NCI-H446 treated with DMSO at 0.1 percent for 48 hours (cell line): ENCODE measurements at regions not wholly inside any gene's neighbourhood (a gene's known extent, or its start where the extent isn't known, plus 50 kb on each side); places are given as distances from the start of the nearest gene placed in this dataset.

ENCODE experiments used
- DNase-seq: peaks from one replicate; lab custom pipeline; 2025; lab: John Stamatoyannopoulos, UW

DNA sequence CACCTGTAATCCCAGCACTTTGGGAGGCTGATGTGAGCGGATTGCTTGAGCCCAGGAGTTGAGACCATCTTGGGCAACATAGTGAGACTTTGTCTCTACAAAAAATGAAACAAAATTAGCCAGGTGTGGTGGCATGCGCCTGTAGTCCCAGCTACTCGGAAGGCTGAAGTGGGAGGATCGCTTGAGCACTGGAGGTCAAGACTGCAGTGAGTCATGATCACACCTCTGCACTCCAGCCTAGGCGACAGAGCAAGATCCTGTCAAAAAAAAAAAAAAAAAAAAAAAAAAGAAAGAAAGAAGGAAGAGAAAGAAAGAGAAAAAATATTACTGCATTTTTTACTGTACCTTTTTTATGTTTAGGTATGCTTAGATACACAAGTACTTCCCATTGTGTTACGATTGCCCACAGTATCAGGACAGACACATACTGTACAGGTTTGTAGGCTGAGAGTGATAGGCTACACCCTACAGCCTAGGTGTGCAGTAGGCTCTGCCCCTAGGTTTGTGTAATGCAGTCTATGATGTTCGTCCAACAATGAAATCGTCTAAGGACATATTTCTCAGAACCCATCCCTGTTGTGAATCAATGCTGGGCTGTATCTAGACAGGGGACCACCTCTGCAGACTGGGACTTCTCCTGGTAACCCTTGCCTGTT, 160.4 kb upstream of the PWP1 start:
- DNase-seq, result no peak

DNA sequence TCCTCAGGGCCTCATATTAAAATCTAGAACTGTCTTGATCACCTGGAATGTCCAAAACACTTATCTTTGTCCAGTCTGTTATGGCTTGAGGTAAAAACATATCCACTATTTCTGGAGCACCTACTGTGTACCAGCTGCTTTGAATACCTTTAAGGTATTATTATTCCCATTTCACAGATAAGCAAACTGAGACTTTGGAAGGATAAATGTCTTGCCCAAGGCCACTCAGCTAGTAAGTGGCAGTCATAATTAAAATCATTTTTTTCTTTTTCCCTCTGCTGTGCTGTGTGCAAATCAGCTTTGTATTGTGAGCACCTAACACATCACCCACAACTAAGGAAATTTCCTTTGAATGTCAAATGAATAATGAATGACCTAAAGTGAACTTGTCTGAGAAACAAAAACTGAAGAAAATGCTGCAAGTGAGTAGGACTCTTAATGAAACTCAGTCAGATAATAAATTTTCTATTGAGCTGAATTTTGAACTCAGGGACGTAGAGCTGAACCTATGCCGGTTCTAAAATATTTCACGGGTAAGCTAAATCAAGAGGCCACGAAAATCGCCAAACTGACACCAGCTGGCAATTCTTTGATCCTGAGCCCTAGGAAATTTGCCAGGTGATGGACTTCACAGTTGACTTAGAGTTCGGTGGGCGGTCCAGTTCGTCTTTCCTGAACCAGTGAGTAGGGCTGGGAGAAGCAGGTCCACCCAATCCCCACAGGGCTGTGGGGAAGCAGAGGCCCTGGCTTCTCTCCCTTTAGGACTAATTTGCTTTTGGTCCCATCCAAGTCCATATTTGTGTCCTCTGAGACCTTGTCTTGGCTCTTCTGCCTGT, 159.7 kb upstream of the PWP1 start:
- DNase-seq, result no peak

DNA sequence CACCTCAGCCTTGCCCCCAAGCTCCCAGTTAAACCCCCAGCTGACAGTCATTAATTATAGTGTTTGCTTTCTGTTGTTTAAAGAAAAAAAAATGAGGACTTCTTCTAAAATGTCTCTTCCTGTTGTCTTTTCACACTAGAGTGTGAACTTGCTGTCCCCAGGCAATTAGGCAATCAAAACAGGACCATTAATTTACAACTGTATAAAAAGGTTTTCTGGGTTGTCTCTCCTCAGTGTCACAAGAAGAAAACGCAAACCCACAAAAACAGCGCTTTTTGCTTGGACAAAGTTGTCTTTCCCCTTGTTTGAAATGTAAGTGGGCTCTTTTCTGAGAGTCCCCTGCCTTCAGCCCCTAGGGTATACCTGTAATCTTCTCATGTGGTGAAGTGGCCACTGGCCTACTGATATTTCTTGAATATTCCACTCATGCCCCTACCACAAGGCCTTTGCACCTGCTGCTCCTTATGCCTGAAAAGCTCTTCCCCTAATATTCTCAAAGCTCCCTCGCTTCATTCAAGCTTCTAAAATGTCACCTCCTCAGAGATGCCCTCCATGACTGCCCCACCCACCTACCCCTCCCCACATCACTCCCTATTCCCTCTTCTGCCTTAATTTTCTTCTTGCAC, 158.9 kb upstream of the PWP1 start:
- no peak for DNase-seq

DNA sequence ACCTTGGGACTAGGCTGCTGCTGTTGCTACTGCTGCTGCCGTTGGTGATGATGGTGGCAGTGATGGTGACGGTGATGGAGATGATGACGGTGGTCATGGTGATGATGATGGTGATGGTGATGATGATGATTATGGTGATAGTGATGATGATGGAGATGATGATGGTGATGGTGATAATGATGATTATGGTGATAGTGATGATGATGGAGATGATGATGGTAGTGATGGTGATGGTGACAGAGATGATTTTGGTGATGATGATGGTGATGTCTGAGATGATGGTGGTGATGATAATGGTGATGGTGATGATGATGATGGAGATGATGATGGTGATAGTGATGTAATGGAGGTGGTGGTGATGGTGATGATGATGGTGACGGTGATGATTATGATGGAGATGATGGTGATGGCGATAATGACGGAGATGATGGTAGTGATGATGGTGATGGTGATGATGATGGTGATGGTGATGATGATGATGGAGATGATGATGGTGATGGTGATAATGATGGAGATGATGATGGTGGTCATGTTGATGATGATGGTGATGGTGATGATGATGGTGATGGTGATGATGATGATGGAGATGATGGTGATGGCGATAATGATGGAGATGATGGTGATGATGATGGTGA, 156.8 kb upstream of the PWP1 start:
- no peak for DNase-seq

DNA sequence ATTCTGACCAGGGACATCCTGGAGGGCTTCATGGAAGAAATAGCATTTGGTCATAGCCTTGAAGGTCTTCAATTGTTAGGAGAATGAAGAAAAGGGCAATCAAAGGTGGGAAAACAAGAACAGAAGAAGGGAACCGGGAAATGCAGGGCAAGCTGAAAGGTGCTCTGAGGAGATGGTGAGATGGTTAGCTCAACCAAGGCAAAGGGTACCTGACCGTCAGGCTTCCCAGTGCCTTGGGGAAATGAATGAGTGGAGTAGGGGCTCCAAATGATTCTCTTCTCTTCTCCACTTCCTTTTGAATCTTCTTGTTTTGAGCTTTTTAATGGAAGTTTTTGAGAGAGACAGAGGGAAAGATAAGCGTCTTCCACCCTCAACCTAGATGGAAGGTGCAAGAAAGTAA, 155.6 kb upstream of the PWP1 start:
- DNase-seq, result no peak

DNA sequence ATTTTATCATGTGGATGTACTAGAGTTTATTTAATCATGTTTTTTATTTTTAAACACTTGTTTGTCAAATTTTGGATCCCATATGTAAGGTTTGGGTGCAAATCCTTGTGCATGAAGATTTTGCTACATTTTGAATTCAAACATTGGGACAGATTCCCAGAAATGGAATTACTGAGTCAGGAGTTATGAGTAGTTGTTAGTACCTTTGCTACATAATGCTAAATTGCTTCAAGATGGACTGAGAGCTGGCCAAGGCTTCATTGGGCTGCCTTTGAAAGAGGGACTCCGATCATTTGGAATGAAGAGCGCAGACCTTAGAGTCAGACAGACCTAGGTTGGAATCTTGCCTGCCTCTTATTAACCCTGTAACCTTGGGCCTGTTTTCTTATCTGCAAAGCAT, 154.9 kb upstream of the PWP1 start:
- no peak for DNase-seq

DNA sequence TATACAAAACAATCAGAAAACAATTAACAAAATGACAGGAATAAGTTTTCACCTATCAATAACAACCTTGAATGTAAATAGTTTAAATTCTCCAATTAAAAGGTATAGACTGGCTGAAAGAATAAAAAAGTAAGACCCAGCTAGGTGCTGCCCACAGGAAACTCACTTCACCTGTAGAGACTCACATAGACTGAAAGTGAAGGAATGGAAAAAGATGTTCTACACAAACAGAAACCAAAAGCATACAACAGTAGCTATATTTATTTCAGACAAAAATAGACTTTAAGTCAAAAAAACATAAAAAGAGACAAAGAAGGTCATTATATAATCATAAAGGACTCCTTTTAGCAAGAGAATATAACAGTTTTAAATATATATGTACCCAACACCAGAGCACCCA, 152.4 kb upstream of the PWP1 start:
- no peak for DNase-seq

DNA sequence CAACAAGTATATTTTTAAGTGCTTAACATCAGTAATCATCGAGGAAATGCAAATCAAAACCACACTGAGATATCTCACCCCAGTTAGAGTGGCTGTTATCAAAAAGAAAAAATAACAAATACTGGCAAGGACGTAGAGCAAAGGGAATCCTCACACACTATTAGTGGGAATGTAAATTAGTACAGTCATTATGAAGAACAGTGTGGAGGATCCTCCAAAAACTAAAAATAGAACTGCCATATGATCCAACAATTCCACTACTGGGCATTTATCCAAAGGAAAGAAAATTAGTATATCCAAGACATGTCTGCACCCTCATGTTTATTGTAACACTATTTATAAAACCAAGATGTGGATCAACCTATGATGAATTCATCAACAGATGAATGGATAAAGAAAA, 149.0 kb upstream of the PWP1 start:
- DNase-seq, result no peak

DNA sequence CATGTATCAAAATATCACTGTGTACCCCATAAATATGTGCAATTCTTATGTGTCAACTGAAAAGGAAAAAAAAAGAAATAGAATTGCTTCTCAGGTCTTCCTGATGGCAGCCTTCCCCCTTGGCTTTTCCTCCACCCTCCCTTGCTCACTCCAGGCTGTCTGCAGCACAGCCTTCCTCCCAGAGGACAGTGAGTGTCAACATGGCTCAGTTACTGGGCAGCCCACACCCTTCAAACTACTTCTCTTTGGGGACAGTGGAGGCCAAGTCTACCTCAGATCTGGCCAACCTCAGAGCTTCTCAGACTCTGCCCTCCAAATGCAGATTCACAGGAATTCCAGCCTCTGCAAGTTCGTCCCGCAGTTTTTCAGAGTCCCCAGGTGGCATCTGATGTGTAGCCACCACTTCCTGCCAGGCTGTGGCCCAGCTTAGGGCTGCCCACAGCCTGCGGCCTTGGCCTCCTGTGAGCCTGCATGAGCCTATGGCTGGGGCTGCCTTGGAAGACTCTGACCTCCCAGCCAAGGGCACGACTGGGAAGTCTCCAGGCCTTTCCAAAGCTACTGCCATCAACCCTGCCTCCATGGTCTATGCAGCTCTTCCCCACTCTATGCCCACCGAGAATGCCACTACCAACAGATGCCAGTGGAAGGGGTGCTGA, 148.0 kb upstream of the PWP1 start:
- no peak for DNase-seq

DNA sequence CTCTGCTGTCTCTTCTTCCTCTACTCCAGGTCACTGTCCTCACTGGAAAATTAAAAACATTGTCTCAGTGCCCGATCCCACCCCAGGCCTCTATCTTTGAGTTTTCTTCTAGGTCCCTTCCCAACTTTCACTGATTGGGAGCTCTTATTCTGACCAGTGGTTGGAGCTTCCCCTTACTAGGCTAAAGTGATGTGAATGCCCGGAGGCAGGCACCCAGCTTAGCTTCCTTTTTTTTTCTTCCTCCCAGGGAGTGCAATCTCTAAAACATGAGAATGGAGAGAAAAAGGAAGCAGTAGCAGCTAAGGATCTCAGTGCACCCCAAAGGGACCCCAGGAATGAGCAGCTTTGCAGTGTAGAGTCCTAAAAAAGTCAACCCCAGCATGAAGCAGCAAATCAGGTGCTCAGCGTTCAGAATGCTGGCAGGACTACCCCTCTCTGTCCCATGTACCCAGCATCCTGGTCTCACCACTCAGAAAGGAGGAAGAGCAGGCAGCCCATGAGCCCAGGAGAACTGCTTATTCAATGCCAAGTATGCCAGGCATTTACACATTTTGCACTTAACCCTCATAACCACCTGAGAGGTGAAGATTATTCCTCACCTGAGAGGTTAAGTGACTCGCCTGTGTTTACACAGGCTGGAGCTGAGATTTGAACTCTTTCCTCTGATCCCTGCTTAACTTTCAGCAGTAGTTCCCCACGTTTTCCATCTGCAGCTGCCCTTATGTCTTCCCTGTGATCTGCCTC, 146.2 kb upstream of the PWP1 start:
- DNase-seq, result no peak

DNA sequence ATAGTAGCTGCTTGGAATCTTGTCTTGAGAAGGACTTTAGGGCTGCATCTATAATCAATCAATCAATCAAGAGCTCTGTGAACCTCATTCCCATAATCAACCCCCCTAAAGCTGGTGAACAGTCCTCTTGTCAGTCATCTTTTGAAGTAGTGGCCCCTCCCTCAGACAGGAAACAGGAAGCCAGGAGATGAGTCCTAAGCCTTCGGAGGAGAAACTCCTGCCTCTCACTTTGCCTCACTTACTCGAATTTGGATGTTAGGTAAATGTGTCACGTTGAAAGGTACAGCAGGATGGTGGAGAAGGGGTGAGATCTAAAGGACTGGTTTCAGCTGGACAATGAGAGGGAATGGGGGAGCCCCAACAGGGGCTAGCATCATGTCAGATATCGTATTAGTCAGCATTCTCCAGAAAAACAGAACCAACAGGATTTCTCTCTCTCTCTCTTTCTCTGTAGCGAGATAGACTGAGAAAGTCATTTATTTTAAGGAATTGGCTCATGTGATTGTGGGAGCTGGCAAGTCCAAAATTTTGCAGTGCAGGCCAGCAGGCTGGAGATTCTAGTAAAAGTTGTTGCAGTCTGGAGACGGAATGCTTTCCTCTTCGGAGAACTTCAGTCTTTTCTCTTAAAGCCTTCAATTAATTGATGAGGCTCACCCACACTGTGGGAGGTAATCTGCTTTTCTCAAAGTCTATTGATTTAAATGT, 144.4 kb upstream of the PWP1 start:
- no peak for DNase-seq

DNA sequence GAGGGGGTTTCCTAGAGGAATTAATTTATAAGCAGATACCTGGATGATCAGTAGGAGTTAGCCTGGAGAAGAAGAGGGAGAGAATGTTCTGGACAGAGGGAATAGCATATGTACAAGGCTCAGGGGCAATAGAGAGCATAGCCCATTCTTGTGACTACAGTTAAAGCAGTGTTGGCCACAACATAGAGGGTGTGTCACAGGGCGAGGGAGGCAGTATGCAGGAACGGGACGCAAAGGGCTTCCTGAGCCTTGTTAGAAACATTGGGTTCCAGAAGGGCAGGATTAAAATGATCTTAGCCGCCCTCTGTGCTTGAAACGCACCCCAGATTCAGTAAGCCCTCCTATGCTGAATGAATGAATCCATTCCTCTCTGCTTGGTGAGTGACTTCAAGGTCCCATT, 142.2 kb upstream of the PWP1 start:
- DNase-seq, result no peak

DNA sequence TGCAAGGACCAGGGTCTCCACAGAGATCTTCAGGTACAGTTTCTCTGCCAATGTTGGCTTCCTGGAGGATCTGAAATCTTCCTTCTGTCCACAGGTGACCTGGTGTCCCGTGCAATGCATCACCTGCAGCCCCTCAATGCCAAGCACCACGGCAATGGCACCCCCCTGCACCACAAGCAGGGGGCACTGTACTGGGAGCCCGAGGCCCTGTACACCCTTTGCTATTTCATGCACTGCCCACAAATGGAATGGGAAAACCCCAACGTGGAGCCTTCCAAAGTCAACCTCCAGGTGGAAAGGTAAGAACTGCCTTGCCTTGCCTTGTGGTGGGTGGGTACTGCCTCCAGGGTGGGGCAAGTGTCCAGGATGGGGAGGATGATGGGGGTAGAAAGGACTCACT, 141.8 kb upstream of the PWP1 start:
- DNase-seq, result no peak

DNA sequence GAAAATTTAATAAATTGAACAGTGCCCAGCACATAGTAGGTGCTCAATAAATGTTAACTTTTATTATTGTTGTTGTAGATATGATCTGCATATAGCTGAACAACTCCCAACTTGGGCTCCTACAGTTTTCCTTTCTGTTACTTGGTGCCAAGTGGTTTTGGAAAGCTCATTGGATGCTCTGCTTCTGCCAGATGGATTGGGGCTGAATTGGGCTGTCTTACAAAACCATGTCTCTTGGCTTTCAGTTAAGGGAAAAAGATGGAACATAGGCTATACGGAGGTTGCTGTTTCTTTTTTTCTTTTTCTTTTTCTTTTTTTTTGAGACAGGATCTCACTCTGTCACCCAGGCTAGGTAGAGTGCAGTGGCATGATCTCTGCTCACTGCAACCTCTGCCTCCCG, 140.7 kb upstream of the PWP1 start:
- DNase-seq, result no peak

DNA sequence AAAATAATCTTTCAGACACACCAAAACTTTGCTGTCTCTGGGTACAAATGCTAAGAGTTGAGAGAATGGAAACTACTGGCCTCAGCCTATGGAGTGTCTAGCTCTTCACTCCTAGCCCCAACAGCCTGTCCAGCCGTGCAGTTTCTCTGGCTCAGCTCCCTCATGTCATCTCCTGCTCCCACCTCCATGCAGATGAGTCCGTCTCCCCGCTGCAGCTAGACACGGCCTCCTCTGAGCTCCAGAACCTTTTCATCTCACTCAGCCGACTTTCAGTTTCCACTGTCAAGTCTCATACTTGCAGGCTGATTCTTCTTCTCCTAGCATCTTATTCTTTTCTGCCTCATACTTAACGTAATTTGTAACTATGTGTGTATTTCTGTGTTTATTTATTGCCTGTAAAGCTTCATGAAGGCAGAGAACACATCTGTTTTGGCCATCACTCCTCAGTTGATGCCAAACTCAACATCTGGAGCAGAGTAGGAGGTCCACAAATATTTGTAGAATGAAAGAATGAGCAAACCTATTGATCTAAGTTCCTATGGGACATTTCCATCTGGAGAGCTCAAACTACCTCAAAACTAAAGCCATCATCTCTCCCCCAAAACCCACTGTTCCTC, 139.8 kb upstream of the PWP1 start:
- no peak for DNase-seq

DNA sequence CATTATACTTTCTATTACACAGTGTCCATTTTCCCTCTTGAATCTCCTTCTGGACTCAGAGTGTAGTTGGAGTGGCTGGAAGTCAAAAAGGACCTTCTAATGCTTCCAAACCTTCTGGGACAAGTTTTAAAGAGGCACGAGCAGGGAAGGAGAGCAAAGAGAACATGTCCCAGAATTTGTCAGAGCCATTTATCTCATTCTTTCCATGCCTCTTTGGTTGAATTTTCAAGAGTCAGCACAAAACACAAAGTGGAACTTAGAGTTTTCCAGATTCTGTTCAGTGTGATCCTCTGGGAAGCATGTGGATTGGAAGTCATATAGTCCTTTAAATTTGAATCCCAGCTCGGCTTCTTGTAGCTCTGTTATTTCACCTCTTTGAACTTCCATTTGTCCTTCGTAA, 138.2 kb upstream of the PWP1 start:
- DNase-seq, result no peak

DNA sequence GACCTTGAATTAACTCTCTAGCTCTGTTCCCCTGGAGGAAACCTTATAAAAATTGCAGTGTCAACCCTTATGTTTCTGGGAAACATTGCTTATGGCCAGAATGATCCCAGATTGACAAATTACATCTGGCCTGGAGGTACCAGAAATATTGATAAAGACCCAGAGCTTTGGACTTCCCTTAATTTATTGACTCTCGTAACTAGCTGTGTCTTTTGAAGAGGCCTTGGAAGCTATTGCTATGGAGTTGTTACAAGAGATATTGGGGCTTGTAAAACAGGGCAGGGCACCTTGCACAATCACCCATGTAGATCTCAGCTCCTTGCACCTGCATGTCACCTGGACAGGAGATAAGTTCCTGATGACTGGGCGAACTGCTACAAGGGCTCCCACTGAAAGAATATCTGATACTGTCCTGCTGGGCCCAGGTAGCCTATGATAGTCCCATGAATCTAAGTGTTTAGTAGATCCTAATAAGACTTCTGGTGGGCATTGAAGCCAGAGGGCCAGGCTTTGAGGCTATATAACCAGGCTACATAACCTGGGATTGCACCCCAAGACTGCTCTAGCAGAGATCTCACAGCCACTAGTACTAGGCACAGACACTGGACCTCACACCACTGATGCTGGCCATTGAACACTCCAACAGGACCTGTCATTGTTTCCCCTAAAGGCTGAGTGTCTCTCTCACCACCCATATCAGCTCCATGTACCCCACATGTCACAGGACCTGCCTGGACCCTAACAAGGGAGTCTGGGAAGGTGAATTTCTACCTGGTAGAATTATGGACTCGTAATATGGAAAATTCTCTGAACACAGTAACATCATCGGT, 135.7 kb upstream of the PWP1 start:
- no peak for DNase-seq

DNA sequence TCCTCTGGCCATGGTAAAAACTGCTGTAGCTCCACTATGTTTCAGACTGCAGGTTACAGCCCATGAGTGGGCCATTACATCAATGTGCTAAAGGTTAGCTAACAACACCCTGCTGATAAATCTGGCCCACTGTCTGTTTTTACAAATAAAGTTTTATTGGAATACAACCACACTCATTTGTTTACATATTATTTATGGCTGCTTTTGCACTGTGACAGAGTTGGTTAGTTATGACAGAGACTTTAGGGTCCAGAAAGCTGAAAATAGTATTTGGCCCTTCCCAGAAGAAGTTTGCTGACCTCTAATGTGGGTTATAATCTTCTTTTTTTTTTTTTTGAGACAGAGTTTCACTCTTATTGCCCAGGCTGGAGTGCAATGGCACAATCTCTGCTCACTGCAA, 134.2 kb upstream of the PWP1 start:
- no peak for DNase-seq

DNA sequence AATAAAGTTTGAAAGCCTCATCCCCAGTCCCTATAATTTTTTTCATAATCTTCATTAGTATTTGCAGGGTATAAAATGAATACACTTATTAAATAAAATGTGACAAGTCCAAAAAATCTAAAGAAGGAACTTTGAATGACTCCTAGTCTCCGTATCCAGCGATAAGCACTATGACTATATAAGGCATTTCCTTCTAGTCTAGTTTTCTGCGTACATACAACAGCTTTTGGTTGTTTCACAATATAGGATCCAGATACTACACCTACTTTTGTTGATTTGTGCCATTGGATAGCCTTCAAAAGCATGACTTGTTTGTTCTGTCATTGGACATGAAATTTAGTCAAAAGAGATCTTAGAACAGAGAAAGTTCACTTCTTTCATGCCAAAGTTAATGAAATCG, 133.3 kb upstream of the PWP1 start:
- no peak for DNase-seq
